ENCODE measurements at regions not wholly inside any gene's neighbourhood (a gene's known extent, or its start where the extent isn't known, plus 50 kb on each side); places are given as distances from the start of the nearest gene placed in this dataset.

- no peak overlapping the region for H3K4me3 ChIP-seq (ENCODE audit: low read depth, low read length)
- no peak for DNase-seq (ENCODE audit: low read depth)
- TF ChIP-seq, protein P1, sequence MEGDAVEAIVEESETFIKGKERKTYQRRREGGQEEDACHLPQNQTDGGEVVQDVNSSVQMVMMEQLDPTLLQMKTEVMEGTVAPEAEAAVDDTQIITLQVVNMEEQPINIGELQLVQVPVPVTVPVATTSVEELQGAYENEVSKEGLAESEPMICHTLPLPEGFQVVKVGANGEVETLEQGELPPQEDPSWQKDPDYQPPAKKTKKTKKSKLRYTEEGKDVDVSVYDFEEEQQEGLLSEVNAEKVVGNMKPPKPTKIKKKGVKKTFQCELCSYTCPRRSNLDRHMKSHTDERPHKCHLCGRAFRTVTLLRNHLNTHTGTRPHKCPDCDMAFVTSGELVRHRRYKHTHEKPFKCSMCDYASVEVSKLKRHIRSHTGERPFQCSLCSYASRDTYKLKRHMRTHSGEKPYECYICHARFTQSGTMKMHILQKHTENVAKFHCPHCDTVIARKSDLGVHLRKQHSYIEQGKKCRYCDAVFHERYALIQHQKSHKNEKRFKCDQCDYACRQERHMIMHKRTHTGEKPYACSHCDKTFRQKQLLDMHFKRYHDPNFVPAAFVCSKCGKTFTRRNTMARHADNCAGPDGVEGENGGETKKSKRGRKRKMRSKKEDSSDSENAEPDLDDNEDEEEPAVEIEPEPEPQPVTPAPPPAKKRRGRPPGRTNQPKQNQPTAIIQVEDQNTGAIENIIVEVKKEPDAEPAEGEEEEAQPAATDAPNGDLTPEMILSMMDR (IDR thresholded peaks at IDR 0.05; ENCODE audit: insufficient read depth, low read length): no peak
Measured at GRCh38 chr13:84230568-84230967, 348.3 kb upstream of the SLITRK1 start.

DNA sequence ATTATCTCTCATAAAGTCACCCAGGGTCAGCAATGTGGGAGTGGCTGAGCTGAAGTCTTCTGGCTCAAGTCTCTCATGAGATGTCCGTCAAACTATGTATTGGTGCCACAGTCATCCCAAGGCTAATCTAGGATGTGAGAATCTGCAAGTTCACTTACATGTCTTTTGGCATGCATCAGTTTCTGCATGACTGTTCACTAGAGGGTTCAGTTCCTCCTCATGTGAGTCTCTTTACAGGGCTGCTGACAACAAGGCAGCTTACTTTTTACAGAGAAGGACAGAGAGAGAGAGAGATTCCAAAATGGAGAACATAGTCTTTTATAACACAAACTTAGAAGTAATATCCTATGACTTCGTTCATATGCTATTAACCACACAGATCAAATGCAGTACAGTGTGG lies 328.8 kb upstream of the SLITRK1 start:
- TF ChIP-seq, protein P1 (IDR thresholded peaks at IDR 0.05; ENCODE audit: insufficient read depth, low read length): no peak
- H3K4me3 ChIP-seq (ENCODE audit: low read depth, low read length): no peak overlapping the region
- DNase-seq (ENCODE audit: low read depth): no peak

DNA sequence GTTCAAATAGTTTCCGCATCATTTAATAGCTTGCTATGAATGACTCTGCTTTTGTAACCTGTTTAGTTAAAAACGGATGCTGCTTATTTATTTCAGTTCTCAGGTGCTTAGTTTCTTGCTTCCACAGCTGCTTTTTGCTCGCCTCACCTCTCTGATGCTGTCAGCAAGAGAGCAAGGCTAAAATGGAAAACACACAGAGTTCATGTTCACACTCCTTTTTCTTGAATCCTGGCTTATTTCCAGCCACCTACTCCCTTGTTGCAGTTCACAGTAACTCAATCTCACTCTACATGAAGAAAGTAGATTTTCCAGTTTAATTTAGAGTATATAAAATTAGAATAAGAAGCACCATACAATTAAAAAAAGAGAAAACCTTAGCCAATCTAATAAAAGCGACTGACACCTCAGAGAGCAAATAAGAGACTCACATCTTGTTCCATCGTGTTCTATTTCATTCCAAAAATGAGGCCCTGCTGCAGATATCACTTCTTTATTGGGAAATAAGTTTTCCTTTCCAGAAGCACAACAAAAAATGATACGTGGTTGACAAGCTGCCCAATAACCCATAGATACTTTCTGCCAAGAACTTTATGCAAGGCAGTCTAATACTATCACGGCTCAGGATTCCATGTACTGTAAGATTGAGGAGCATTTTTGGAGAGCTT lies 326.1 kb upstream of the SLITRK1 start:
- peak; percentile 48 for DNase-seq (ENCODE audit: low read depth)
- H3K4me3 ChIP-seq (ENCODE audit: low read depth, low read length): no peak overlapping the region
- TF ChIP-seq, protein P1 (IDR thresholded peaks at IDR 0.05; ENCODE audit: insufficient read depth, low read length): no peak

- no peak overlapping the region for H3K4me3 ChIP-seq (ENCODE audit: low read depth, low read length)
- TF ChIP-seq, protein P1 (IDR thresholded peaks at IDR 0.05; ENCODE audit: insufficient read depth, low read length): no peak
- no peak for DNase-seq (ENCODE audit: low read depth)
Measured at GRCh38 chr13:84207509-84207908, 325.2 kb upstream of the SLITRK1 start.

GRCh38 chr13:84200971-84201370 lies 318.7 kb upstream of the SLITRK1 start:
- no peak overlapping the region for H3K4me3 ChIP-seq (ENCODE audit: low read depth, low read length)
- TF ChIP-seq, protein P1 (IDR thresholded peaks at IDR 0.05; ENCODE audit: insufficient read depth, low read length): no peak
- no peak for DNase-seq (ENCODE audit: low read depth)

DNA sequence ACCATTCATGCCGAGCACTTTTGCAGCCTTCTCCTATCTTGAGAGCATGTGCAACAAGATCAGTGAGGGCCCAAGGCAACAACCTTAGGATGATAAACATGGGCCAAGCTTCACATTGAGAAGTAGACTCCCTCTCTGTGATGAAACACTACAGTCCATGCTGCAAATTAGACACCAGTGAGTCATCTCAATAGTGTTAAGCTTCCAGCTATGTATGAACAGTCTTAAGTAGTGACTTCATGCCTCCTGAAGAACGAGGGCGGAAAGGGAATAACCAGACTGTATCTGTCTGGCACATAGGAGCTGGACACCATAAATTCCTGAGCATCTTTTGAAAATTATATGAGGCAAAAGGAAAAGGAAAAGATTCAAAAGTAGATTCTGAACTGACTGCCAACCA lies 309.9 kb upstream of the SLITRK1 start:
- no peak overlapping the region for H3K4me3 ChIP-seq (ENCODE audit: low read depth, low read length)
- TF ChIP-seq, protein P1 (IDR thresholded peaks at IDR 0.05; ENCODE audit: insufficient read depth, low read length): no peak
- DNase-seq (ENCODE audit: low read depth): peak; percentile 87

DNA sequence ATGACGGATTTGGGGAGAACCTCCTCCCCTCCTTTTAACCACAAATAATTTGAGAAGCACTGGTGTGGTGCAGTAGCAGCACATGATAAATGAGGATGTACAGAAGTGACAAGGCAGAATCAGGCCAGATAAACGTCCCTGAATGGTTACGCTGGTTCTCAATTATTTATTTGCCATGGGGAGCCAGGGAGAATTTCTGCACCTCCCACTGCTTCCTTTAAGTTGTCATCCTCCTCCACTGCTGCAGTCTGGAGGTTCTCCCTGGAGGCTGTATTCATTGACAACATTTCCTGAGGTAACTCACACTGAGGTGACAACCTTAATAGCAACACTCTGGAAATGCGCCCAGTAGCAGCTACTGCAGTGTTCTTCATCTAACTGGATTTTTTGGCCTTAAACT lies 308.9 kb upstream of the SLITRK1 start:
- TF ChIP-seq, protein P1 (IDR thresholded peaks at IDR 0.05; ENCODE audit: insufficient read depth, low read length): no peak
- no peak overlapping the region for H3K4me3 ChIP-seq (ENCODE audit: low read depth, low read length)
- no peak for DNase-seq (ENCODE audit: low read depth)

Measured in fibroblast of the aortic adventitia (primary cell).